Neural cell (in vitro differentiated cells): ENCODE measurements at regions not wholly inside any gene's neighbourhood (a gene's known extent, or its start where the extent isn't known, plus 50 kb on each side); places are given as distances from the start of the nearest gene placed in this dataset.

Source experiments
- H2AFZ ChIP-seq: fragments of 200-600, 300-800 bp; sonication (generic), shearing (Covaris generic); 2 replicates; pipeline ENCODE4 v1.6.0; 2014; ENCODE audit warnings: low read depth, mild to moderate bottlenecking, antibody characterized with exemption, low read length, moderate library complexity
- H3F3A ChIP-seq: fragments of 200-600 bp; shearing (Covaris generic); 2 replicates; pipeline ENCODE4 v1.6.1; 2016; ENCODE audit warnings: mild to moderate bottlenecking, moderate library complexity, mixed read lengths, antibody characterized with exemption, low read length; ENCODE audit not compliant: insufficient read depth, poor library complexity, severe bottlenecking
- H3K27ac ChIP-seq: fragments of 200-600, 300-800 bp; sonication (generic), shearing (Covaris generic); 2 replicates; pipeline ENCODE4 v1.5.1; 2014; ENCODE audit warnings: mild to moderate bottlenecking, low read length, moderate library complexity
- H3K27me3 ChIP-seq: fragments of 300-800, 200-600 bp; sonication (generic), shearing (Covaris generic); 2 replicates; pipeline ENCODE4 v1.6.0; 2014; ENCODE audit warnings: mild to moderate bottlenecking, low read depth, low read length, moderate library complexity; ENCODE audit not compliant: insufficient read depth
- H3K36me3 ChIP-seq: fragments of 300-800, 200-600 bp; sonication (generic), shearing (Covaris generic); 2 replicates; pipeline ENCODE4 v1.5.1; 2014; ENCODE audit warnings: mild to moderate bottlenecking, antibody characterized with exemption, low read length, moderate library complexity; ENCODE audit not compliant: insufficient read depth
- H3K4me2 ChIP-seq: fragments of 300-800, 200-600 bp; sonication (generic), shearing (Covaris generic); 2 replicates; pipeline ENCODE4 v1.6.0; 2014; ENCODE audit warnings: mild to moderate bottlenecking, low read length
- H3K4me3 ChIP-seq: fragments of 300-800, 200-600 bp; sonication (generic), shearing (Covaris generic); 2 replicates; pipeline ENCODE4 v1.5.1; 2014; ENCODE audit warnings: mild to moderate bottlenecking, low read length, moderate library complexity
- H3K79me2 ChIP-seq: fragments of 200-600 bp; shearing (Covaris generic); replicated peaks from 2 replicates; pipeline ENCODE4 v1.6.0; 2014; ENCODE audit warnings: mild to moderate bottlenecking, low read length, moderate library complexity; ENCODE audit not compliant: insufficient read depth
- H3K9ac ChIP-seq: fragments of 300-800, 200-600 bp; sonication (generic), shearing (Covaris generic); 2 replicates; pipeline ENCODE4 v1.6.1; 2016; ENCODE audit warnings: mild to moderate bottlenecking, low read length, mixed read lengths
- H3K9me2 ChIP-seq: fragments of 200-600 bp; shearing (Covaris generic); 2 replicates; pipeline ENCODE4 v1.6.1; 2016; ENCODE audit warnings: mild to moderate bottlenecking, low read length, mixed read lengths; ENCODE audit not compliant: insufficient read depth
- H3K9me3 ChIP-seq: fragments of 200-600, 300-800 bp; sonication (generic), shearing (Covaris generic); 2 replicates; pipeline ENCODE4 v1.6.1; 2016; ENCODE audit warnings: mild to moderate bottlenecking, mixed run types, low read length, moderate library complexity, mixed read lengths
- H4K20me1 ChIP-seq: fragments of 200-600 bp; shearing (Covaris generic); 2 replicates; pipeline ENCODE4 v1.6.1; 2016; ENCODE audit warnings: mild to moderate bottlenecking, mixed run types; ENCODE audit not compliant: insufficient read depth
- EP300 ChIP-seq: fragments of 450-650 bp; conservative IDR thresholded peaks from 2 replicates; pipeline ENCODE4 v1.6.1; 2014; ENCODE audit warnings: antibody characterized with exemption, mild to moderate bottlenecking, moderate library complexity; ENCODE audit not compliant: poor library complexity, severe bottlenecking
- EZH2 ChIP-seq: fragments of 200-600, 300-800 bp; shearing (Covaris generic), sonication (generic); IDR thresholded peaks from 2 replicates; pipeline ENCODE4 v1.6.1; 2014; ENCODE audit warnings: antibody characterized with exemption, low read length, borderline replicate concordance, mild to moderate bottlenecking; ENCODE audit not compliant: insufficient read depth, poor library complexity, severe bottlenecking
- MXI1 ChIP-seq: fragments of 450-650 bp; conservative IDR thresholded peaks from 2 replicates; pipeline ENCODE4 v1.6.1; 2014; ENCODE audit warnings: antibody characterized with exemption, mild to moderate bottlenecking; ENCODE audit not compliant: poor library complexity, severe bottlenecking
- POLR2AphosphoS5 ChIP-seq: IDR thresholded peaks from 2 replicates; pipeline ENCODE4 v1.6.1; 2012
- RAD21 ChIP-seq: fragments of 450-650 bp; conservative IDR thresholded peaks from 2 replicates; pipeline ENCODE4 v1.6.1; 2014; ENCODE audit warnings: antibody characterized with exemption, mild to moderate bottlenecking, moderate library complexity
- SMC3 ChIP-seq: fragments of 450-650 bp; conservative IDR thresholded peaks from 2 replicates; pipeline ENCODE4 v1.6.1; 2014; ENCODE audit warnings: antibody characterized with exemption, mild to moderate bottlenecking, moderate library complexity; ENCODE audit not compliant: poor library complexity
- TAF1 ChIP-seq: IDR thresholded peaks from 2 replicates; pipeline ENCODE4 v1.6.1; 2012; ENCODE audit warnings: low read depth
- TF ChIP-seq, protein P1 (sequence below): IDR thresholded peaks from 2 replicates; pipeline ENCODE4 v1.6.1; 2012; ENCODE audit warnings: borderline replicate concordance
- TF ChIP-seq, protein P2 (sequence below): fragments of 450-650 bp; IDR thresholded peaks from 2 replicates; pipeline ENCODE4 v1.5.1; 2014; ENCODE audit warnings: antibody characterized with exemption, mild to moderate bottlenecking, moderate library complexity; ENCODE audit not compliant: poor library complexity, severe bottlenecking

DNA sequence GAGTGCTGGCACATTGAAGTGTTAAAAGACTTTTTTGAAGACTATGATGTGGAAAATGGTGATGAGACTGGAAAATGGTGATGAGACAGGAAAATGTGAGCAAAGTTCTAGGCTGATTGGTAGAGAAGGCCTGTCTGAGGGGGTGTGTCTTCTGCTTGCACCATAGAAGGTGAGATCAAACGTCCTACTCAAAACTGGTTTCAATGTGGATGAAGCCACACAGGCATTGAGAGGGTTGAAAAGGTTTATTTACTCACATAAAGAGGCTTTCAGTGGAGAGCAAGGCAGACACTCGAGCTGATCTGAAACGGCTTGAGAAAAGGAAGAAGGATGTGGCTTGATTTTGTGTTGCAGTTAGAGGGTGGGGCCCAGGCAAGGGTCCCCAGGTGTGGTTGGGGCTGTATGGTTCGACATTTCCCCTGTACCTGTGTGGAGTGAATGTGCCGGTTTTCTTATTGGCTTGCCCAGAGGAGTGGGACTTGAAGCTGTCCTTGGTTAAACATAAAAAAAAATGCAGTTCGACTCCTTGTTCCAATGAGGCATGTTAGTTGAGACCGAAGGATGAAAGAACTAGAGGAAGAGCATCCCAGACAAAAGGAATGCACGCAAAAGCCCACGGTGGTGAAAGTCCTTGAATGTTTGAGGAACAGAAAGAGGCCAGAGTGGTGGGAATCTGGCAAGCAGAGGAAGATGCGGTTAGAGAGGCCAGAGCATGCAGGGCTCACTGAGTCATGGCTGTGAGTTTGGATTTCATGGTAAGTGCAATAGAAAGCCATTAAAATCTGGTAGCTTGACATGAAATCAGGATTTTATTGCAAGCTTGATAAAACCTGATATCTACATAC, 172.3 kb downstream of the EPM2A start:
- H3K27ac ChIP-seq: no peak overlapping the region
- H3K4me2 ChIP-seq: no peak overlapping the region
- H3K4me3 ChIP-seq: no peak overlapping the region
- H3K27me3 ChIP-seq: no peaks in the 10 kb centered on the region
- no peaks in the 10 kb centered on the region for H4K20me1 ChIP-seq
- no peaks in the 10 kb centered on the region for H3K9me3 ChIP-seq
- no peaks in the 10 kb centered on the region for H3K36me3 ChIP-seq
- no peak overlapping the region for H3K9ac ChIP-seq
- no peaks in the 10 kb centered on the region for H3K79me2 ChIP-seq
- H2AFZ ChIP-seq: no peak overlapping the region
- no peaks in the 10 kb centered on the region for H3F3A ChIP-seq
- H3K9me2 ChIP-seq: no peaks in the 10 kb centered on the region
- TF ChIP-seq EP300: no peak
- no peak for TF ChIP-seq SMC3
- no peak for TF ChIP-seq EZH2

DNA sequence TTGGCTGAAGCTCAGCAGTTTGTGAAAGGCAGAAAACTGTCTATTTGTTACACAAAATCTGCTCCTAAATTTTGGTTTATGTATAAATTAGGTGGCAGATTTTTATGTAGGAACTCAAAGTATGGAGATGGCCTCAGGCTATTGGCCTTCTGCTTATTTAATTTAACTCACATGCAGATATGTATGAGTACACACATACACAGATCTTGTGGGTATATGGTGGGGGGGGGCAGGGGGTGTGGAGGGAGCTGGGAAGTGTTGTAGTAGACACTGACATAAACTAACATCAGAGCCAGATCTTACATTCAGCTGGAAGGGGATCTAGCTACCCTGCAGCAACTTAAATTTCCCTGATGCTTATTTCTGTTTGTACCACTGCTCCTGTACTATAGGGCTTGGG, 170.8 kb downstream of the EPM2A start:
- Histone ChIP-seq H3K27me3 (no peaks in the 10 kb centered on the region), H3K27ac (no peak overlapping the region), H4K20me1 (no peaks in the 10 kb centered on the region)

More for the DNA sequence above, 170.8 kb downstream of the EPM2A start:
- Histone ChIP-seq H2AFZ (no peak overlapping the region), H3K9ac (no peak overlapping the region), H3F3A (no peaks in the 10 kb centered on the region), H3K9me3 (no peaks in the 10 kb centered on the region), H3K4me2 (no peak overlapping the region), H3K4me3 (no peak overlapping the region), H3K9me2 (no peaks in the 10 kb centered on the region), H3K36me3 (no peaks in the 10 kb centered on the region), H3K79me2 (no peaks in the 10 kb centered on the region)
- TF ChIP-seq MXI1: no peak
- TF ChIP-seq POLR2AphosphoS5: no peak
- no peak for TF ChIP-seq RAD21
- TF ChIP-seq EZH2: no peak
- no peak for TF ChIP-seq SMC3
- TF ChIP-seq, protein P1, sequence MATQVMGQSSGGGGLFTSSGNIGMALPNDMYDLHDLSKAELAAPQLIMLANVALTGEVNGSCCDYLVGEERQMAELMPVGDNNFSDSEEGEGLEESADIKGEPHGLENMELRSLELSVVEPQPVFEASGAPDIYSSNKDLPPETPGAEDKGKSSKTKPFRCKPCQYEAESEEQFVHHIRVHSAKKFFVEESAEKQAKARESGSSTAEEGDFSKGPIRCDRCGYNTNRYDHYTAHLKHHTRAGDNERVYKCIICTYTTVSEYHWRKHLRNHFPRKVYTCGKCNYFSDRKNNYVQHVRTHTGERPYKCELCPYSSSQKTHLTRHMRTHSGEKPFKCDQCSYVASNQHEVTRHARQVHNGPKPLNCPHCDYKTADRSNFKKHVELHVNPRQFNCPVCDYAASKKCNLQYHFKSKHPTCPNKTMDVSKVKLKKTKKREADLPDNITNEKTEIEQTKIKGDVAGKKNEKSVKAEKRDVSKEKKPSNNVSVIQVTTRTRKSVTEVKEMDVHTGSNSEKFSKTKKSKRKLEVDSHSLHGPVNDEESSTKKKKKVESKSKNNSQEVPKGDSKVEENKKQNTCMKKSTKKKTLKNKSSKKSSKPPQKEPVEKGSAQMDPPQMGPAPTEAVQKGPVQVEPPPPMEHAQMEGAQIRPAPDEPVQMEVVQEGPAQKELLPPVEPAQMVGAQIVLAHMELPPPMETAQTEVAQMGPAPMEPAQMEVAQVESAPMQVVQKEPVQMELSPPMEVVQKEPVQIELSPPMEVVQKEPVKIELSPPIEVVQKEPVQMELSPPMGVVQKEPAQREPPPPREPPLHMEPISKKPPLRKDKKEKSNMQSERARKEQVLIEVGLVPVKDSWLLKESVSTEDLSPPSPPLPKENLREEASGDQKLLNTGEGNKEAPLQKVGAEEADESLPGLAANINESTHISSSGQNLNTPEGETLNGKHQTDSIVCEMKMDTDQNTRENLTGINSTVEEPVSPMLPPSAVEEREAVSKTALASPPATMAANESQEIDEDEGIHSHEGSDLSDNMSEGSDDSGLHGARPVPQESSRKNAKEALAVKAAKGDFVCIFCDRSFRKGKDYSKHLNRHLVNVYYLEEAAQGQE: no peak
- TF ChIP-seq, protein P2, sequence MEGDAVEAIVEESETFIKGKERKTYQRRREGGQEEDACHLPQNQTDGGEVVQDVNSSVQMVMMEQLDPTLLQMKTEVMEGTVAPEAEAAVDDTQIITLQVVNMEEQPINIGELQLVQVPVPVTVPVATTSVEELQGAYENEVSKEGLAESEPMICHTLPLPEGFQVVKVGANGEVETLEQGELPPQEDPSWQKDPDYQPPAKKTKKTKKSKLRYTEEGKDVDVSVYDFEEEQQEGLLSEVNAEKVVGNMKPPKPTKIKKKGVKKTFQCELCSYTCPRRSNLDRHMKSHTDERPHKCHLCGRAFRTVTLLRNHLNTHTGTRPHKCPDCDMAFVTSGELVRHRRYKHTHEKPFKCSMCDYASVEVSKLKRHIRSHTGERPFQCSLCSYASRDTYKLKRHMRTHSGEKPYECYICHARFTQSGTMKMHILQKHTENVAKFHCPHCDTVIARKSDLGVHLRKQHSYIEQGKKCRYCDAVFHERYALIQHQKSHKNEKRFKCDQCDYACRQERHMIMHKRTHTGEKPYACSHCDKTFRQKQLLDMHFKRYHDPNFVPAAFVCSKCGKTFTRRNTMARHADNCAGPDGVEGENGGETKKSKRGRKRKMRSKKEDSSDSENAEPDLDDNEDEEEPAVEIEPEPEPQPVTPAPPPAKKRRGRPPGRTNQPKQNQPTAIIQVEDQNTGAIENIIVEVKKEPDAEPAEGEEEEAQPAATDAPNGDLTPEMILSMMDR: no peak
- TF ChIP-seq TAF1: no peak
- no peak for TF ChIP-seq EP300
